Testis (tissue), 2 donors: ENCODE measurements at regions not wholly inside any gene's neighbourhood (a gene's known extent, or its start where the extent isn't known, plus 50 kb on each side); places are given as distances from the start of the nearest gene placed in this dataset.

Experiments
- DNase-seq: peaks from one replicate; pipeline ENCODE4 v3.0.0-alpha.2; 2019
- H3K27ac ChIP-seq, 2 donors: fragments of 200-600 bp; sonication (generic); one replicate each; pipeline ENCODE4 v1.5.1; 2019
- H3K27me3 ChIP-seq: fragments of 200-600 bp; sonication (generic); one replicate; pipeline ENCODE4 v1.5.1; 2019
- H3K36me3 ChIP-seq: fragments of 200-600 bp; sonication (generic); one replicate; pipeline ENCODE4 v1.5.1; 2017; ENCODE audit warnings: low read depth; ENCODE audit errors: missing control alignments
- H3K4me1 ChIP-seq: fragments of 200-600 bp; sonication (generic); one replicate; pipeline ENCODE4 v1.5.1; 2019
- H3K4me3 ChIP-seq, 2 donors: fragments of 200-600 bp; sonication (generic); one replicate each; pipeline ENCODE4 v1.5.1; 2017 to 2019
- H3K9me3 ChIP-seq: fragments of 200-600 bp; sonication (generic); one replicate; pipeline ENCODE4 v1.5.1; 2017
- CTCF ChIP-seq, 3 experiments: fragments of 450-650 bp in 2 of 3; fragments of 200-600 bp in 1 of 3; sonication (generic) in 1 of 3; IDR thresholded peaks; one replicate each; pipeline ENCODE4 v1.5.1; 2016 to 2019; ENCODE audit warnings: antibody characterized with exemption in 3 of 3, mild to moderate bottlenecking in 2 of 3, moderate library complexity in 1 of 3
- POLR2A ChIP-seq: fragments of 450-650 bp; IDR thresholded peaks from one replicate; pipeline ENCODE4 v1.6.1; 2017; ENCODE audit warnings: antibody characterized with exemption, mild to moderate bottlenecking, moderate library complexity
- WGBS, 2 donors: methylation state at CpG; one replicate each; pipeline ENCODE4 v1.1.5; 2018; 5-methylcytosine and 5-hydroxymethylcytosine counted together
- intact Hi-C: fragments of 100-400 bp; cut with DNase I; formaldehyde crosslinking; loops from one replicate; pipeline ENCODE4 v1.15.1; 2023; ENCODE audit warnings: low total_unique reads

DNA sequence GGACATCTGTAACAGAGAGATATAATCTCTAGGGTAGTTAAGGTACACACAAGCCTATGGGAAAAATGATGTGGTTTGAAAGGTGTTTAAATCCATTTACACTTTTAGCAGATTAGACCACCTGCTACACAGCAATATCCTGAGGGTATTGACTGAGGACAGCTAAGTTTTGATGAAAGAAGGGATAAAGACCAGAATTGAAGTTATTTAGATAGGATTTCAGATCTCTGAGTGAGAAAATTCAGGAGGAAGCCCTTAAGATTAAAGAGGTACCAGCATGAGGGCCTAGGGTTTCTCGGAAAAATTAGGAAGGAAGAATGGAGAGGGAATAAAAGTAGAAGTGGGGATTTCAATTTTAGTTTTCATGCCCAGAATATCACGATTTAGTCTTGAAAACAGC lies 267.3 kb downstream of the COX7C start:
- intact Hi-C loops: no loop called here
- peak overlapping the region in 1 of 2 donors; percentile 13 for H3K4me3 ChIP-seq
- no peaks in the 10 kb centered on the region for H3K9me3 ChIP-seq
- no peak for DNase-seq
- no peaks in the 10 kb centered on the region for H3K27me3 ChIP-seq
- no peak overlapping the region for H3K27ac ChIP-seq
- TF ChIP-seq CTCF (IDR thresholded peaks at IDR 0.05): no peak
- TF ChIP-seq POLR2A: no peak
- no peaks in the 10 kb centered on the region for H3K4me1 ChIP-seq
- no peaks in the 10 kb centered on the region for H3K36me3 ChIP-seq
- WGBS, 2 donors: 57 to 83% methylated on average over 2 of the region's 2 CpGs

DNA sequence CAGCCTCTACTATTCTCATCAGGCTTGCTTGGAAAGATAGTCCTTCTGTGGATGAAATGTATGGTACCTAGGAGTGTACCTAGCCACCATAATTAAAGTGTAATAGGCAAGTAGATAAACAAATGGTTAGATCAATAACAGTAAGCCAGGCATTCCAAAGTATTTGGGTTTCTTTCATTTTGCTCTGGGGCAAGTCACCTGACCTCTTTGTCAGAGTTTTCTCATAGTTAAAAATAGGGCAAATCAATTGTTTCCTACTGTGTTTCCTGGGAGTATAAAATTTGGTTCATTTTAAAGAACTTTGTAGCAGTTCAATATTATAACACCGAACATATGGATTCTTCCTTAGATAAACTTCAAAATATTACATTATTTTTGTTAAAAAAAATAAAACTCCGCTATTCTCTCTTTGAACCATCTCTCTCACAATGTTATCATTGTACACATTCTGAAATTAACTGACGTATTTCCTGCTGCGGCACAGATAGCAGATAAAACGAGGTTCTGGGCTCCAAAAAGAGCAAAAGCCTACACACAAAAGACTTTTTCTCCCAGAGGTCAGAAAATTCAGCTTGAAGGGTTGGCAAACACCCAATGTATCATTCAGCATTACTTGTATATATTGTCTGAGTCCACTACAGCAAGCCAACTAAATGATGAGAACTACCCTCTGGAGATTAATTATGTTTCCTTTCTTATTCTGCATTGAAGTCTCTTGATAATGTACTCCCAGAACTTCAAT lies 267.9 kb downstream of the COX7C start:
- no peaks in the 10 kb centered on the region for H3K27me3 ChIP-seq
- H3K9me3 ChIP-seq: no peaks in the 10 kb centered on the region
- no peaks in the 10 kb centered on the region for H3K36me3 ChIP-seq
- intact Hi-C loops: no loop called here
- H3K4me1 ChIP-seq: no peaks in the 10 kb centered on the region
- no peak for DNase-seq
- TF ChIP-seq CTCF (IDR thresholded peaks at IDR 0.05): no peak
- H3K4me3 ChIP-seq: no peak overlapping the region
- H3K27ac ChIP-seq: no peak overlapping the region
- 25 to 31% methylated on average over 5 of the region's 5 CpGs for whole genome bisulfite sequencing, 2 donors

DNA sequence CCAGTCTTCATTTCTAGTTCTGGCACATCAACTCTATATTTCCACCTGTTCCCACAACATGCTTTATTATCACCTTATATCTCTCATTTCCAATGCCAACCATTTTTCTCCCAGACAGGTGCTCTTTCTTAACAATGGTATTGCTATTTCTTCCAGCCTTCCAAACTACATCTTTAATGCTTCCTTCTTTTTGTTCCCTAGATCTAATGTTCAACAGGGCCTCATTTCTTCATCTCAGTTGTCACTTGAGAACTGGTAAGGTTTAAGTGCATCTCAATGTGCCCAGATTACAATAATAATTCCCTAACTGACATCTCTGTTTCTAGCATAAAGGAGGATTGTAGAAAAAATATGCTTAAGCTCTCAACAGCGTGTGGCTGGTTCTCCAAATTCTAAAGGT lies 272.6 kb downstream of the COX7C start:
- intact Hi-C loops: no loop called here
- no peaks in the 10 kb centered on the region for H3K4me1 ChIP-seq
- no peaks in the 10 kb centered on the region for H3K27me3 ChIP-seq
- H3K4me3 ChIP-seq: no peak overlapping the region
- H3K9me3 ChIP-seq: no peaks in the 10 kb centered on the region
- no peak overlapping the region for H3K27ac ChIP-seq
- H3K36me3 ChIP-seq: no peaks in the 10 kb centered on the region
- no peak for DNase-seq
- no peak for TF ChIP-seq POLR2A
- no peak for TF ChIP-seq CTCF (IDR thresholded peaks at IDR 0.05)
- WGBS, 2 donors: 81% methylated on average over 1 of the region's 1 CpG

DNA sequence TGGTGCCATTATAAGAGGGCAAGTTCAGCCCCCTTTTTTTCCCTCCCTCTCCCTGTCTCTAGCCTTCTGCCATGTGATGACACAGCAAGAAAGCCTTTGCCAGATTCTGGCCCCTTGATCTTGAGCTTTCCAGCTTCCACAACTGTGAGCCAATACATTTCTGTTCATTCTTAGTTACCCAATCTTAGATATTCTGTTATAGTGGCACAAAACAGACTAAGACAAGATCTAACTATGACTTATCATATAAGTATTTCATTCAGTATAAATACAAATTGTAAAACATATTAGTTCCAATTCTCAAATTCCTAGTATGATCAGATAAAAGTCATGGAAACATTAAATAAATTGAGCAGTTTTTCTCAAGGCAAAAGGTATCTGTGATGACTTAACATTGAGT lies 276.3 kb downstream of the COX7C start:
- Histone ChIP-seq H3K27me3 (no peaks in the 10 kb centered on the region), H3K4me1 (no peaks in the 10 kb centered on the region), H3K9me3 (no peaks in the 10 kb centered on the region), H3K27ac (no peak overlapping the region), H3K4me3 (no peak overlapping the region), H3K36me3 (no peaks in the 10 kb centered on the region)
- intact Hi-C loops: no loop called here
- DNase-seq: no peak
- TF ChIP-seq POLR2A (no peak), CTCF (IDR thresholded peaks at IDR 0.05) (no peak)

GRCh38 chr5:86896916-86897315 lies 279.2 kb downstream of the COX7C start:
- Histone ChIP-seq H3K27me3 (no peaks in the 10 kb centered on the region), H3K36me3 (no peaks in the 10 kb centered on the region), H3K9me3 (no peaks in the 10 kb centered on the region), H3K27ac (no peak overlapping the region), H3K4me1 (no peaks in the 10 kb centered on the region), H3K4me3 (no peak overlapping the region)
- intact Hi-C loops: no loop called here
- WGBS, 2 donors: 95 to 96% methylated on average over 1 of the region's 1 CpG
- no peak for DNase-seq
- TF ChIP-seq CTCF (IDR thresholded peaks at IDR 0.05) (no peak), POLR2A (no peak)
